Activated CD4-positive, alpha-beta memory T cell treated with anti-CD3 and anti-CD28 coated beads, Interleukin-2, amount 10 ng/mL, durations not matched to agents 7 days and 5 days (primary cell): ENCODE measurements at regions not wholly inside any gene's neighbourhood (a gene's known extent, or its start where the extent isn't known, plus 50 kb on each side); places are given as distances from the start of the nearest gene placed in this dataset.

Experiments used
- CTCF ChIA-PET: fragments of 350-600 bp; sonication (Branson Sonifier 250); formaldehyde crosslinking; loops from one replicate; lab custom pipeline; 2021; ENCODE audit warnings: antibody characterized with exemption, inconsistent platforms; lab: Charles Lee
- POLR2A ChIA-PET: fragments of 350-600 bp; sonication (Branson Sonifier 250); formaldehyde crosslinking; loops from one replicate; lab custom pipeline; 2021; ENCODE audit warnings: antibody characterized with exemption; lab: Charles Lee
- DNase-seq: peaks from one replicate; pipeline ENCODE4 v3.0.0-alpha.2; 2020
- H3K27ac Mint-ChIP-seq: one replicate; pipeline ENCODE4 v1.8.0; 2021; ENCODE audit warnings: mild to moderate bottlenecking, mixed read lengths
- H3K27me3 Mint-ChIP-seq: one replicate; pipeline ENCODE4 v1.8.0; 2021; ENCODE audit warnings: mixed read lengths
- H3K36me3 Mint-ChIP-seq: one replicate; pipeline ENCODE4 v1.8.0; 2021; ENCODE audit warnings: low read depth, mixed read lengths
- H3K4me1 Mint-ChIP-seq: one replicate; pipeline ENCODE4 v1.8.0; 2021; ENCODE audit warnings: mixed read lengths
- H3K4me3 Mint-ChIP-seq: one replicate; pipeline ENCODE4 v1.8.0; 2021; ENCODE audit warnings: mild to moderate bottlenecking, mixed read lengths
- H3K9me3 Mint-ChIP-seq: one replicate; pipeline ENCODE4 v1.8.0; 2021; ENCODE audit warnings: mixed read lengths

GRCh38 chr5:124203303-124203702 lies 543.1 kb downstream of the ZNF608 start:
- POLR2A ChIA-PET, result no interaction called here
- no peaks in the 10 kb centered on the region for H3K36me3 Mint-ChIP-seq
- no peak overlapping the region for H3K27ac Mint-ChIP-seq
- H3K9me3 Mint-ChIP-seq, result peaks cover 15% of the 10 kb centered on the region
- CTCF ChIA-PET, result no interaction called here
- H3K4me1 Mint-ChIP-seq, result no peaks in the 10 kb centered on the region
- no peaks in the 10 kb centered on the region for H3K27me3 Mint-ChIP-seq
- no peak for DNase-seq
- H3K4me3 Mint-ChIP-seq, result no peak overlapping the region

- no peaks in the 10 kb centered on the region for H3K27me3 Mint-ChIP-seq
- no peak overlapping the region for H3K4me3 Mint-ChIP-seq
- CTCF ChIA-PET, result no interaction called here
- peaks cover 12% of the 10 kb centered on the region for H3K9me3 Mint-ChIP-seq
- no peaks in the 10 kb centered on the region for H3K36me3 Mint-ChIP-seq
- no peak overlapping the region for H3K27ac Mint-ChIP-seq
- POLR2A ChIA-PET, result no interaction called here
- no peaks in the 10 kb centered on the region for H3K4me1 Mint-ChIP-seq
- no peak for DNase-seq
Measured at GRCh38 chr5:124200381-124200780, 546.1 kb downstream of the ZNF608 start.

GRCh38 chr5:124199893-124200292 lies 546.5 kb downstream of the ZNF608 start:
- Mint-ChIP-seq H3K9me3 (peaks cover 12% of the 10 kb centered on the region), H3K4me3 (no peak overlapping the region), H3K36me3 (no peaks in the 10 kb centered on the region), H3K4me1 (no peaks in the 10 kb centered on the region), H3K27ac (no peak overlapping the region), H3K27me3 (no peaks in the 10 kb centered on the region)
- CTCF ChIA-PET, result no interaction called here
- POLR2A ChIA-PET, result no interaction called here
- no peak for DNase-seq

- peaks cover 4% of the 10 kb centered on the region for H3K9me3 Mint-ChIP-seq
- CTCF ChIA-PET, result no interaction called here
- H3K4me1 Mint-ChIP-seq, result no peaks in the 10 kb centered on the region
- DNase-seq, result no peak
- H3K27ac Mint-ChIP-seq, result no peak overlapping the region
- no peaks in the 10 kb centered on the region for H3K27me3 Mint-ChIP-seq
- H3K36me3 Mint-ChIP-seq, result no peaks in the 10 kb centered on the region
- H3K4me3 Mint-ChIP-seq, result no peak overlapping the region
- POLR2A ChIA-PET, result no interaction called here
Measured at GRCh38 chr5:124195411-124195810, 551.0 kb downstream of the ZNF608 start.

GRCh38 chr5:124194282-124194681 lies 552.2 kb downstream of the ZNF608 start:
- Mint-ChIP-seq H3K27me3 (no peaks in the 10 kb centered on the region), H3K27ac (no peak overlapping the region), H3K9me3 (peaks cover 4% of the 10 kb centered on the region), H3K36me3 (no peaks in the 10 kb centered on the region), H3K4me1 (no peaks in the 10 kb centered on the region), H3K4me3 (no peak overlapping the region)
- DNase-seq, result no peak
- CTCF ChIA-PET, result no interaction called here
- POLR2A ChIA-PET, result no interaction called here

GRCh38 chr5:124193371-124193789 lies 553.1 kb downstream of the ZNF608 start:
- Mint-ChIP-seq H3K27ac (no peak overlapping the region), H3K4me1 (no peaks in the 10 kb centered on the region)
- CTCF ChIA-PET, result no interaction called here

GRCh38 chr5:124192716-124193115 lies 553.7 kb downstream of the ZNF608 start:
- Mint-ChIP-seq H3K27me3 (no peaks in the 10 kb centered on the region), H3K4me3 (no peak overlapping the region), H3K36me3 (no peaks in the 10 kb centered on the region), H3K27ac (no peak overlapping the region), H3K9me3 (peaks cover 7% of the 10 kb centered on the region), H3K4me1 (no peaks in the 10 kb centered on the region)
- no peak for DNase-seq
- ChIA-PET POLR2A (no interaction called here), CTCF (no interaction called here)

More at GRCh38 chr5:124193371-124193789, 553.1 kb downstream of the ZNF608 start:
- POLR2A ChIA-PET, result no interaction called here
- Mint-ChIP-seq H3K27me3 (no peaks in the 10 kb centered on the region), H3K4me3 (no peak overlapping the region), H3K36me3 (no peaks in the 10 kb centered on the region), H3K9me3 (peaks cover 7% of the 10 kb centered on the region)
- no peak for DNase-seq

GRCh38 chr5:124185716-124186115 lies 560.7 kb downstream of the ZNF608 start:
- no peak for DNase-seq
- Mint-ChIP-seq H3K27ac (no peak overlapping the region), H3K4me3 (no peak overlapping the region), H3K27me3 (no peaks in the 10 kb centered on the region), H3K36me3 (no peaks in the 10 kb centered on the region), H3K4me1 (no peaks in the 10 kb centered on the region), H3K9me3 (peaks cover 9% of the 10 kb centered on the region)
- POLR2A ChIA-PET, result no interaction called here
- CTCF ChIA-PET, result no interaction called here

- Mint-ChIP-seq H3K36me3 (no peaks in the 10 kb centered on the region), H3K27me3 (no peaks in the 10 kb centered on the region), H3K9me3 (peaks cover 6% of the 10 kb centered on the region), H3K27ac (no peak overlapping the region), H3K4me3 (no peak overlapping the region), H3K4me1 (no peaks in the 10 kb centered on the region)
- ChIA-PET POLR2A (no interaction called here), CTCF (no interaction called here)
- DNase-seq, result no peak
Measured at GRCh38 chr5:124182133-124182532, 564.3 kb downstream of the ZNF608 start.

- Mint-ChIP-seq H3K4me1 (no peaks in the 10 kb centered on the region), H3K9me3 (peaks cover 3% of the 10 kb centered on the region), H3K4me3 (no peak overlapping the region), H3K27ac (no peak overlapping the region), H3K27me3 (no peaks in the 10 kb centered on the region), H3K36me3 (no peaks in the 10 kb centered on the region)
- CTCF ChIA-PET, result no interaction called here
- POLR2A ChIA-PET, result no interaction called here
- DNase-seq, result no peak
Measured at GRCh38 chr5:124180875-124181461, 565.5 kb downstream of the ZNF608 start.

- ChIA-PET CTCF (no interaction called here), POLR2A (no interaction called here)
- H3K4me3 Mint-ChIP-seq, result no peak overlapping the region
- H3K27me3 Mint-ChIP-seq, result no peaks in the 10 kb centered on the region
- H3K36me3 Mint-ChIP-seq, result no peaks in the 10 kb centered on the region
- H3K9me3 Mint-ChIP-seq, result peaks cover 3% of the 10 kb centered on the region
- no peak overlapping the region for H3K27ac Mint-ChIP-seq
- no peak for DNase-seq
- no peaks in the 10 kb centered on the region for H3K4me1 Mint-ChIP-seq
Measured at GRCh38 chr5:124180299-124180874, 566.1 kb downstream of the ZNF608 start.

GRCh38 chr5:124179819-124180218 lies 566.6 kb downstream of the ZNF608 start:
- H3K4me3 Mint-ChIP-seq, result no peak overlapping the region
- H3K4me1 Mint-ChIP-seq, result no peaks in the 10 kb centered on the region
- POLR2A ChIA-PET, result no interaction called here
- no peaks in the 10 kb centered on the region for H3K36me3 Mint-ChIP-seq
- H3K9me3 Mint-ChIP-seq, result peaks cover 3% of the 10 kb centered on the region
- no peak overlapping the region for H3K27ac Mint-ChIP-seq
- no peaks in the 10 kb centered on the region for H3K27me3 Mint-ChIP-seq
- CTCF ChIA-PET, result no interaction called here
- no peak for DNase-seq

GRCh38 chr5:124178050-124178449 lies 568.4 kb downstream of the ZNF608 start:
- no peak for DNase-seq
- Mint-ChIP-seq H3K27ac (no peak overlapping the region), H3K9me3 (peaks cover 4% of the 10 kb centered on the region), H3K36me3 (no peaks in the 10 kb centered on the region), H3K4me3 (no peak overlapping the region), H3K4me1 (no peaks in the 10 kb centered on the region), H3K27me3 (no peaks in the 10 kb centered on the region)
- POLR2A ChIA-PET, result no interaction called here
- CTCF ChIA-PET, result no interaction called here

GRCh38 chr5:124176692-124177091 lies 569.7 kb downstream of the ZNF608 start:
- H3K4me1 Mint-ChIP-seq, result no peaks in the 10 kb centered on the region
- peaks cover 11% of the 10 kb centered on the region for H3K9me3 Mint-ChIP-seq
- no peaks in the 10 kb centered on the region for H3K27me3 Mint-ChIP-seq
- ChIA-PET POLR2A (no interaction called here), CTCF (no interaction called here)
- DNase-seq, result no peak
- H3K4me3 Mint-ChIP-seq, result no peak overlapping the region
- H3K27ac Mint-ChIP-seq, result no peak overlapping the region
- no peaks in the 10 kb centered on the region for H3K36me3 Mint-ChIP-seq
